ENCODE measurements at regions not wholly inside any gene's neighbourhood (a gene's known extent, or its start where the extent isn't known, plus 50 kb on each side); places are given as distances from the start of the nearest gene placed in this dataset.

- no peak for DNase-seq (ENCODE audit: low read depth)
Observed at GRCh38 chr6:139638179-139638941, 263.9 kb upstream of the CITED2 start.

DNA sequence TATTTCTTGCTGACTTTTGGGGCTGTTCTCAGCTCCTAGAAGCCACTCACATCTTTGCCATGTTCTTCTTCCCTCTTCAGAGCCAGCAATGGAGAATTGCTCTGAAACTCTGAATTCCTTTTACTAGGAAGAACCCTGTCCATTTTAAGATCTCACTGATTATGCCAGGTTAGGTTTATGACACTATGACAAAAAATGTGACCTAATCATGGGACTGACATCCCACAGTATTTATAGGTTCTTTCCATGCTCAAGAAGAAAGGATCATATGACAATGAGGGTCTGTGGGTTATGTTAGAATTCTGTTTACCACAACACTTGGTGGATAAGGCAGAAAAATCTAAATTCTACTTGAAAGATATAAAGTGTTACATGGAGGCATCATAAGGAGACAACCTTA, 263.3 kb upstream of the CITED2 start:
- no peak for DNase-seq (ENCODE audit: low read depth)

DNA sequence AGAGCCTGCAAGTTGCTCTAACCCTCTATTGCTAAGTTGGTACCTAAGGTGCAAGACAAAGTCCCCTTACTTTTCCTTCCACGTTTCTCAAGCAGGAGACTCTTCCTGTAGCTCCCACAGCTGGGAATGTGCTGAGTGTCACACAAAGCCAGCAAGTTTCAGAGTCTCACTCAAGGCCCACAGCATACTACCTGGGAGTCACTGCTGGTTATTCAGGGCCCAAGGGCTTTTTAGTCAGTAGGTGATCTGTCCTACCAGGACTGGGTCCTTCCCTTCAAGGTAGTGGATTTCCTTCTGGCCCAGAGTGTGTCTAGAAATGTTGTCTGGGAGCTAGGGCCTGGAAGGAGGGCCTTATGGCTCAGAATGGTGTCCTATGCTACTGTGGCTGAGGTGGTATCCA, 261.9 kb upstream of the CITED2 start:
- DNase-seq (ENCODE audit: low read depth), result no peak

GRCh38 chr6:139635401-139636130, 261.1 kb upstream of the CITED2 start:
- no peak for DNase-seq (ENCODE audit: low read depth)

DNA sequence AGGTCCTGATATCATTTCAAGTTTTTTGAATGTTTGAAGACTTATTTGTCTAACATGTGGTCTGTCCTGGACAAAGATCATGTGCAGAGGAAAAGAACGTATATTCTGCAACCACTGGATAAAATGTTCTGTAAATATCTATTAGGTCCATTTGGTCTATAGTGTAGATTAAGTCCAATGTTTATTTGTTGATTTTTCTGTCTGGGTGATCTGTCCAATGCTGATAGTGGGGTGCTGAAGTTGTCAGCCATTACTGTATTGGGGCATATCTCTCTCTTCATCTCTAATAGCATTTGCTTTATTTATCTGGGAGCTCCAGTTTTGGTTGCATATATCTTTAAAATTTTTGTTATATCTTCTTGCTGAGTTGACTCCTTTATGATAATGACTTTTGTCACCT, 258.4 kb upstream of the CITED2 start:
- no peak for DNase-seq (ENCODE audit: low read depth)

DNA sequence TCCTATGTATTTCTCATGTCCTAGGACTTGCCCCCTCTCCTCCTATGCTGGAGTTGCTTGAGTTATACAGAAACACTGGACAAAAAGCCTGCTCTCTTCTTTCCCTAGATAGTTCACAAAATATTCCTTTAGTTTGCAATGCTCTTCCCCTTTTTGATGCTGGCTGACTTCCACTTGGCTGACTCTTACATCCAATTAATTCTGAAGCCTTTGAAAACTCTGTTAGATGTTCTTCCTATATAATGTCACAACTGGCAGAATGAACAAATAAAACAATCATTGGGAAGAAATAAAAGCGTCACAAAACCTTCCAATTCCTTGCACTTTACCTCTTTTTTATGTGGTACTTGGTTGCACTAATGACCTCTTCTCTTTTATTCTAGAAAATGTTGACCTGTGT, 253.8 kb upstream of the CITED2 start:
- DNase-seq (ENCODE audit: low read depth), result no peak

GRCh38 chr6:139627091-139627490, 252.6 kb upstream of the CITED2 start:
- DNase-seq (ENCODE audit: low read depth), result no peak

DNA sequence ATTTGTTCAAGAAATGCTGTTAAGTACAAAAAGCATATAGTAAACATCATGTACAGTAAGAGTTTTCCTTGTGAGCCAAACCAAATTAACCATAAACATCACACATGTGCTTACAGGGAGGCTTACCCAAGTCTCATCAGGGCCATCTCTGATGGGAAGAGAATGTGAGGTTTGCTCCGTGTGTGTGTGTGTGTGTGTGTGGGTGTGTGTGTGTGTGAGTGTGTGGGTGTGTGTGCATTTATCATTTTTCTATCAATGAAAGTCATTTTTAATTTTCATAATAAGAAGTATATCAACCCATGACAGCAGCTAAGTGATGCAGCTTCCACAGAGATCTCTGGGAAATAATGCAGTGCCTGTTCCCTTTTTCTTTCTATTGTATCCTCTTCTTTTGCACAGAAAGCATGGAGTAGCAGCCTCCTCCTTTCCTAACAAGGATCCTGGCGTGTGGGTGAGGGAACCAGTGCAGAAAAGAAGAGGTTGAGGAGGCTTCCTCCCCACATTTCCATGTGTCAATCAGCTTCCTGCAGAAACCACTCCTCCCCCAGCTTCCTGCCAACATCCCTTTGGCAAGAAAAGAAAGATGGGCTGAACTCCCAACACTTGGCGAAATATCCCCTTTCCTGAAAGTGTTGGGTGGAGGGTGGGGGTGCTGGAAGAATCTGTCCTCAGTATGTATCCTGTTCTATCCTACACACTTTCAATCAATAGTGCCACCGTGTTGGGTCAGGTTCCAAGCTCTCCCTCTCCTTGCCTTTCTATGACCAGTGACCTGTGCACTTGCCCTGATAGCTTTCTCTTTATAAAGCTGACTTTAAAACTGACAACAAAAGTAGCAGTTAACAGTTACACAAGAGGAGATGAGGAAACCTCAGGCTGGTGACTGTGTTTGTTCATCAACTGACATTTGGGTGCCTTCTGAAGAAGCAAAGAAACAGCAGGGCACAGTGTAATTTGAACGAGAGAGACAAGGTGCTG, 251.8 kb upstream of the CITED2 start:
- DNase-seq (ENCODE audit: low read depth), result peak; percentile 4

DNA sequence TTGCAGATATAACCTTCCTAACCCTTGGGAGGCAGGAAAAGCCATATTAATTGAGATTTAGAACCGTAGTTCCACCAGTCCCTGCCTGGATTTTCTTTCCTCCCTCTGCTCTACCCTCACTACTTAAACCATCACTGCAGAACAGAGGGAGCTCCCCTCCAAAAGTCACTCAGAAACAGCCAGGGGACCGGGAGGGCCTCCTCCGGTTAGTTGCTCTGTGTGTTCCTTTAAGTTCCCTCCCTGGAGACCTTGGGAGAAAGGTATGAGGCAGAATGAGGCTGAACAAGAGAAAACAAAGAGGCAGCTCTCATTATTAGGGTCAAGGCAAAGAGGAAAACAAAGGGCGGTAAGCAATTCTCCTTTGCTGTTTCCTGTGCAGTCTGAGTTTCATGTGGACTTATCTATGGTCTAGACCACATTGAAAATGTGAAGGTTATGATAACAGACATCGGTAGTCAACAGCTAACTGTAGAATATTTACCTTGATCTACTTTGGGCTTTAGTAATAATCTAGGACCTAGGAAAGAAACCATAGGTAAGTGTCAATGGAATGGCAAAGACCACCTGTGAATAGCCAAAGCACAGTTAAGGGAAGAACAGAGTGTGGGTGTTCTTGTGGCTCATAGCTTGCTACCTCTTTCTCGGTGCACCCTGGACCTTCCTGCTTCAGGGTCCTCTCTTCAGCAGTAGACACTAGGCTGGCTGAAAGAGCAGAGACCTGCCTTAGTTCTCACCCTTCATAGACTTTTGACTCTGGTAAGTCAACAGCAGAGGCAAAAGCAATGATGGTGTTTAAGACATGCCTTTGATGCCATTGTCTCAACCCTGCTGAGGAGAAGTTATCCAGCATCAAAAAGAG, 250.9 kb upstream of the CITED2 start:
- DNase-seq (ENCODE audit: low read depth), result no peak

- DNase-seq (ENCODE audit: low read depth), result no peak
Observed at GRCh38 chr6:139623372-139623771, 248.9 kb upstream of the CITED2 start.

DNA sequence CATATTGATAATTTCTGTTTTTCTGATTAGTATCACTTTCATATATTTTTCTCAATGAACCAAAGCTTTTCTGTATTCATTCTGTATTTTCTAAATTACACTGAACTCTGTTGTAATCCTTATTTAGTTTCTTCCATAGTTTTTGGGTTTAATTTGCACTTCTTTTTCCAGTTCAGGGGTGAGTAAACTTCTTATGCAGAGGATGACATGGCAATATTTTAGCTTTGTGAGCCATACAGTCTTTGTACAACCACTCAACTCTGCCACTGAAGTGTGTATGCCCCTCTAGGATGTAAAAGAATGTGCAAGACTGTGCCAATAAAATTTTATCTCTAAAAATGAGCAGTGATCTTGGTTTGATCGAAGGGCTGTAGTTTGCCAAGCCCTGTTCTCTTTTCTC, 239.0 kb upstream of the CITED2 start:
- no peak for DNase-seq (ENCODE audit: low read depth)

DNA sequence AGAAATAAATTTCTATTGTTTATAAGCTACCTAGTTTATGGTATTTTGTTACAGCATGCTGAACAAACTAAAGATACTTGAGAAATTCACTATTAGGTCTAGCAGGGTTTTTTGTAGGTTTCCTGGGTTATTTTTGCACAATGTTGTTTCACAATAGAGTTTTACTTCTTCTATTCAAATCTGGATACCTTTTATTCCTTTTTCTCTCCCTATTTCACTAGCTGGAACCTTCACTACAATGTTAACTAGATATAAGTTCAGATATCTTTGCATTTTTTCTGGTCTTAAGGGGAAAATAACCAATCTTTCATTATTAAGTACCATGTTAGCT, 237.7 kb upstream of the CITED2 start:
- DNase-seq (ENCODE audit: low read depth), result no peak

- DNase-seq (ENCODE audit: low read depth), result no peak
Observed at GRCh38 chr6:139611327-139612134, 237.1 kb upstream of the CITED2 start.

GRCh38 chr6:139608466-139609261, 234.2 kb upstream of the CITED2 start:
- no peak for DNase-seq (ENCODE audit: low read depth)

DNA sequence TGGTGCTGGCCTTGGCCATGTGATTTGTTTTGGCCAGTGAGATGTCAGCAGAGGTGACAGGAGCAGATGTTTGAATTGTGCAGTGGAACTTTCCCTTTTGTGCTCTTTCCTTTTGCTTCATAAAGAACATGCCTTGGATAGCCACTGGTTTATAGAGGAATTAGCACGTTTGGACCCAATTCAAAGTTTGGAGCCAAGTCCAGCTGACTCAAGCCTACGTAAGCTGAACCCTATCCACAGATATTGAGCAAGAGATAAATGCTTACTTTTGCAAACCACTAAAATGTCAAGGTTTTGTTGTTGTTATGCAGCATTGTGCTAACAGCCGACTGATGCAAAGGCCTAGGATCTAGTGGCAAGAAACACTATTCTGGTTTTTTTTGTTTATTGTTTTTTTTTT, 230.9 kb upstream of the CITED2 start:
- peak; percentile 93 for DNase-seq (ENCODE audit: low read depth)

DNA sequence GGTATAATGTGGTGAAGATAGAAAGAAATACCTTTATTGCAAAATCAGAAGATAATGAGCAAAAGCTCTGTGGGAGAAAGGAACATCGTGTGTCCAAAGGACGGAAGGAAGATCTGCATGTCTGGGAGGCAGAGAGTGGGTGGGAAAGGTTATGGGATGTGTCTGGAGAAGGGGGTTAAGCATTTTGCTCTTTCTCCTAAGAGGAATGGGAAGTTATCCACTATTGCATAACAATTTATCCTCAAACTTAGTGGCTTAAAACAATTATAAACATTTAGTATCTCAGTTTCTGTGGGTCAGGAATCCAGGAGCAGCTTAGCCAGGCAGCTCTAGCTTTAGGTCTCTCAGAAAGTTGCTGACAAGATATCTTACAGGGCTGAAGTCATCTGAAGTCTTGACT, 229.1 kb upstream of the CITED2 start:
- DNase-seq (ENCODE audit: low read depth), result no peak

GRCh38 chr6:139602577-139602976, 228.1 kb upstream of the CITED2 start:
- no peak for DNase-seq (ENCODE audit: low read depth)

- DNase-seq (ENCODE audit: low read depth), result no peak
Observed at GRCh38 chr6:139600919-139601475, 226.5 kb upstream of the CITED2 start.

- DNase-seq (ENCODE audit: low read depth), result no peak
Observed at GRCh38 chr6:139600343-139600742, 225.9 kb upstream of the CITED2 start.
